Hepatocyte (in vitro differentiated cells): ENCODE measurements at regions not wholly inside any gene's neighbourhood (a gene's known extent, or its start where the extent isn't known, plus 50 kb on each side); places are given as distances from the start of the nearest gene placed in this dataset.

Experiments used
- CTCF ChIP-seq: fragments of 200-600 bp; sonication (generic); IDR thresholded peaks from 2 replicates; pipeline ENCODE4 v1.5.1; 2016; ENCODE audit warnings: antibody characterized with exemption, mild to moderate bottlenecking; ENCODE audit not compliant: poor library complexity
- EZH2 ChIP-seq: fragments of 200-600 bp; sonication (generic); IDR thresholded peaks from 2 replicates; pipeline ENCODE4 v1.6.1; 2016; ENCODE audit warnings: antibody characterized with exemption, mild to moderate bottlenecking, borderline replicate concordance

GRCh38 chr1:56248138-56248537, 331.2 kb downstream of the PLPP3 start:
- TF ChIP-seq CTCF (no peak), EZH2 (no peak)
